Pons (tissue), 1 donor: ENCODE measurements at regions not wholly inside any gene's neighbourhood (a gene's known extent, or its start where the extent isn't known, plus 50 kb on each side); places are given as distances from the start of the nearest gene placed in this dataset.
"Not testable (repeated sequence)": the region's sequence is repeated elsewhere in the genome, so short reads cannot be mapped to it uniquely, and the experiment has no call there.

ENCODE experiments used
- DNase-seq: peaks from one replicate; pipeline ENCODE4 v3.0.0-alpha.2; 2016; ENCODE audit warnings: low spot score

- DNase-seq, result not testable (repeated sequence)
These were observed 471.3 kb upstream of the SALL3 start for GRCh38 chr18:78508228-78508824.

DNA sequence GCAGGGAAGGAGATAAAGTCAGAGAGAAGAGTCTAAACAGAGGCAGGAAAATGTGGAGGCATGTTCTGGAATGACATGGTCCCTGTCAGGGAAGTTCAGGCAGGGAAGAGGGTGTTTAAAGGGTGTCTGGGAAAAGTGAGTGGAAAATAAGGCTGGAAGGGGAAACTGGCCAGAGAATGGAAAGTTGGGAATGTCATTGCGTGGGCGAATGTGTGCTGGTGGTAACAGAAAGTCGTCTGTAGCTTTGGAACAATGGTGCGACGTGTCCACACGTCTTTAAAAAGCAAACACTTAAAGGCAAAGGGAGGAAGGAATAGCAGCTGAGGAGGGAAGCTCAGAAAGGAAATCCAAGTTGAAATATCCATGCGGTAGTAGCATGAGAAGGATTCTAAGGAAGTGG, 469.5 kb upstream of the SALL3 start:
- DNase-seq, result no peak

DNA sequence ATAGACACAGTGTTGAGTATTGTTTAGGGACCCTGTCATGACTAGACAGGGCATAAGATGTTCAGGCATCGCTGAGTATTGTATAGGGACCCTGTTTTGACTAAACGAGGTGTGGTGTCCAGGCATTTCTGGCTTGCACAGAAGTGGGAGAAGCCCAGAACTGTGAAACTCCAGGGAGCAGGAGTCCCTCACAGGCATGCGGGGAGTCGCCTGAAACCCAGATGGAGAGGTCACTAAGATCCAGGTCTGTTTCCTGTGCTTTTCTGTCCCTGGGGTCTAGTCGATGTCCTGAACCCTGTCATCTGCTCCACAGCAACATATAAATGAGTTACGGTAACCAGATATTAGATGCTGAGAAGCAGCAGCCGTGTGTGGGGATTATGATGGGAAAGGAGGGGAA, 469.0 kb upstream of the SALL3 start:
- DNase-seq, result no peak

DNA sequence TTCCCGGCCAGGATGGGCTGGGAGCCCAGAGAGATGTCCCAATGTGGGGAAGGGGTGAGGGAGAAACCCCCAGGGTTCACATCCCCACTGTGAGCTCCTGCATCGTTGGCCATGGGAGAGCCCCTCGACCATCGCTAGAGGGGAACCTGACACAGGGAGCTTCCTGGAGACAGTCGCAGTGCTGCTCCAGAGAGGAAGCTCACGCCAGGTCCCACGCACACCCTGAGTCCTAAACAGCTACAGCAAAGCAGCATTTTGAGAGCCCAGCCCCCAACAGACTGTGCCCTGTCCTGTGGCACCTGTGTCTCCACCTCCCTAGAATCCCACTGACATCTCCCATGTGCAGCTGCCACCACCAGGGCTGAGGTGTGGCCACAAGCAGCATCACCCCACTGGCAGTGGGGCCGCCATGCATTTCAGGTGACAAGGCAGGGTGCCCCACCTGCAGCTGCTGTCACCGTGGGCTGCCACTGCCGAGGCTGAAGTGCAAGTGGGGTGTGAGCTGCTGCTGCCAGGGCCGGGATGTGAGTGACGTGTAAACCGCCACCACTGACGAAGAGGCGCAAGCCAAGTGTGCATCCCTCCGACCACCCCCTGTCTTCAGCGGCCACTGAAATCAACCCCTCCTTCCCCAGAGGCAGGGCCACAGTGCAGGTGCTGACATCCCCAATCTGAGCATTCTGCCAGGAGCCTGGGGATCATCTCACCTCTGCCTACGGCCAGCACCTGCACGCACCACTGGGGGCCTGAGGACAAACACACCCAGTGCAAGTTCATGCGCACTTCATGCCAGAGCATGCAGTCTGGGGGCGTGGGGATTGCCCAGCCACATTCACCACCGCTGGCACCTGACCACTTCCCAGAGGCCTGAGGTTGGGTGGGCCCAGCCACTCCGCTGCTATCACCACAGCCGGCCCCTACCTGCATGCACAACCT, 467.7 kb upstream of the SALL3 start:
- no peak for DNase-seq

- no peak for DNase-seq
These were observed 464.5 kb upstream of the SALL3 start for GRCh38 chr18:78514910-78515670.

- no peak for DNase-seq
These were observed 462.3 kb upstream of the SALL3 start for GRCh38 chr18:78517328-78517727.

DNA sequence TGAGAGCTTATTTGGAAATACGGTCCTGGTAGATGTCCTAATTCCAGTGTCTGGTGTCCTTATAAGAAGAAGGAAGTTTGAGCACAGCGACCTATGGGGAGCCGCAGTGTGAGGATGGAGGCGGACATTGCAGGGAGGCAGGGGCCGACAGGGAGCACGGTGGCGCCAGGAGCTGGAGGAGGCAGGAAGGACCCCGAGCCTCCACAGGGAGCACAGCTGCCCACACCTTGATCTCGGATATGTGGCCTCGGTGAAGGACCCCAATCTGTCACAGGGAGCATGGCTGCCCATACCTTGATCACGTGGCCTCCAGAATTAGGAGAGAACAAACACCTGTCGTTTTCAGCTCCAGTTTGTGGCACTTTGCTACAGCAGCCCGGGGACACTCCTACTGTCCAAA, 461.6 kb upstream of the SALL3 start:
- DNase-seq, result no peak

DNA sequence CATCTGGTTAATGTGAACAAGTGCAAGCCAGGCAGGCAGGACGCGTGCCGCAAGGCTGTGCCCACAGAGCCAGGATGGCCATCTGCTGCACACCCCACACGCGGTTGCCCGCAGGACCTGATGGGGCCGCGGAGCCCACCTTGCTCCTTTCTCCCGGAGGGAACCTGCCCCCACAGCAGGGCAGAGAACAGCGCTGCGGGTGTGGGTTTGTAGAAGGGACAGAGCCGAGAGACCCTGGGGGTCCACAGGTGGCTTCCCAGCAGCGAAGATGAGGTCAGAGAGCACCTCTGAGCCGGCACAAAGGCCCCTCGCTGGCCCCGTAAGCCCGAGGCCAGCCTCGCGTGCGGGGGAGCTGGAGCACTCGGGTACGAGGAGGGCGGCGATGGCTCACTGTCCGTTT, 460.8 kb upstream of the SALL3 start:
- no peak for DNase-seq

- DNase-seq, result no peak
These were observed 460.1 kb upstream of the SALL3 start for GRCh38 chr18:78519394-78520062.

GRCh38 chr18:78521136-78521535, 458.5 kb upstream of the SALL3 start:
- DNase-seq, result no peak

DNA sequence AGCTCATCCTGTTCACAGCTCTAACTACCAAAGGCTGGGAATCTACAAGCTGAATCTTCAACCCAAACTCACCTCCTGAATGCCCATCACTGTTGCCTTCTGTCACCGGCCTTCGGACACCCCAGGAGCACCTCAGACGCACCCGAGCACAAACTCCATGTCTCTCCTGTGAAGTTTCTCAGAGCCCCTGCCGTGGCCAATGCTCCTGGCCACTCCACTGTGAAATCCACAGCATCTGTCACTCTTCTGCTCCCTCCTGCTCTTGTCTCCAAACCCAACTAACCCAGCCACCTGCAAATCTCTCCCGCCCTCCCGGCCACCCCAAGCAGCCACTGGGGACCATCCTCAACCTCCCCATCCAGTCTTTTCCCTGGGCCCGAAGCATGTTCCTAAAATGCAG, 457.9 kb upstream of the SALL3 start:
- DNase-seq, result no peak

DNA sequence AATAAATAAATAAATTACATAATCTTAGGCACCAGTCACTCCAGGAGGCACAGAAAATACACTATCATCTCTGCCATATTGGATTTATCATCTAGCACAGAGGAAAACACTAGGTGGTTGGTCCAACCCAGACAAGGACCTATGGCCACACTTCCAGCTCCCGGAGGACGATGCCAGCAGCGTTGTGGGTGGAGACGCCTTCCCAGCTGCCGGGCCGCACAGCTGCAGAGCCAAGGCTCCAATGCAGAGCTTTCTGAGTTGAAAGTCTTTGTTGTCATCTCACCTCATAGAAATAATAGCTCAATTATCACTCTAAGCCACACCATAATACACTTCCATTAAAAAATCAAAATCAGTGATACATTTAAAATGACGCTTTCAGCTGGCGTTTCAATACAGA, 457.1 kb upstream of the SALL3 start:
- no peak for DNase-seq

DNA sequence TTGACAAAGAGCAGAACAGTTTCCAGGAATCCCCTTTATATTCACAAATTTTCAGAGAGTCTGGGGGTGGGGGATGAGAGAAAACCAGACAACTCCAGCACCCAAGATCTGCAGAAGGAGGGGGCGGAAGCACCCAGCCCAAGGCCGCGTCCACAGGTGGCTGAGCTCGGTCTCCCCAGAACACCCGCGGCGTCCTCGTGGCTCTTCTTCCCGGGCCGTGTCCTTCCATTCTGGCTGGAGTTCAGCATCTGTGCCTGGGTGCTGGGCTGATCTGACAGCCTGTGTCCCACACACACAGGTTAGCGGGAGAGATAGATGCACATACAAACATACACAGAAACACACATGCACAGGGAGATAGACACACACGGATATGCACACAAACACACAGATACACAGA, 455.8 kb upstream of the SALL3 start:
- DNase-seq, result no peak

GRCh38 chr18:78525366-78526111, 454.1 kb upstream of the SALL3 start:
- peak; percentile 33 for DNase-seq

DNA sequence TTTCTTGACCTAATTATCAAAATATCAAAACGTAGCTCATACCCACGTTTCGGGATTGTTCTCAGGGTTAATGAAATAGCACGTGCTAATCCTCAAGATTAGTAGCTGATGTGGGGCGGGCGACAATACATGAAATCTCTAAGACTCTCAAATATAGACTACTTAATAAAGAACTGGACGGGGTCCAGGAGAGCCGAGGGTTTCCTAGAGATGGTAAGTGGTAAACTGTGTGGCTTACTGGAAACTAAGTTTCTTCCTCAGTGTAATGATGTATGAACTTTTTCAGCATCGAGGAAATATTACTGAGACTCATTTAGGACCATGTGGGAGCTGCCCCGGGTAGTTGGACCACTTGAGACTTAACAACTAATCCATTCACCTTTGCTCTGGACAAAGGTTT, 453.3 kb upstream of the SALL3 start:
- DNase-seq, result no peak

- DNase-seq, result no peak
These were observed 452.5 kb upstream of the SALL3 start for GRCh38 chr18:78526923-78527711.

DNA sequence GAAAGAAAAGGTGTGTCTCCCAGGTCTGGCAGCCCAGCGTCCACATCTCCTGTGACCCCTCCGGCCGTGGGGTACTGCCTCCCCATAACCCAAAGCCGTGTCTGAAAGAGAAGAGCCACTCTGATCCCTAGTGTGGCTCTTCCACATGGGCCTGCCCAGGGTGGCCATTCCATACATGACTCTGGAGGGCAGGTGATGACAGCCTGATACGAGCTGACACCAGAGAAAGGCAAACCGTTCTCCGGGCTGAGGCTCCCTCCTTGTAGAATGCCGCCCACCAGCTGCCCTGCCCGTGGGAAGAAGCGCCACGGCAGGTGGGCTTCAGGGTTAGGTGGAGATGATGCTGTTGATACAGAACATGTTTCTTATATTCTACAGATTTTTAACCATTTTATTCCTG, 451.6 kb upstream of the SALL3 start:
- DNase-seq, result no peak

GRCh38 chr18:78528411-78529258, 451.0 kb upstream of the SALL3 start:
- DNase-seq, result no peak

DNA sequence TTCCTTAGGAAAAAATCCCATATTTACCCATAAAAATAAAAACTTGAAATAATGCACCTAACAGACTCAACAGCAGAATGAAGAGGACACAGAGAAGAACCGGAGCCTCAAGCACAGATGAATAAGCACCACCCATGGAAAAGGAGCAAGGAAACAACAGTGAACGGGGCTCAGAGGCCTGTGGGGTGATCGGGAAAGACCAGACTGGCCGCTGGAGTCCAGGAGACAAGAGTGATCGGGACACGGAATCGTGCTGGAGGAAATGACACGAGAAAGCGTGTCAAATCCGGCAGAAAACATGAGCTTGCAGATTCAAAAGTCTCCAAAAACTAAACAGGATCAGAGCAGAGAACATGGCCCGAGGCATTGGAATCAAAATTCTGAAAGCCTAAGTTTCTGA, 448.0 kb upstream of the SALL3 start:
- DNase-seq, result no peak
